Kidney capillary endothelial cell (primary cell): ENCODE measurements at regions not wholly inside any gene's neighbourhood (a gene's known extent, or its start where the extent isn't known, plus 50 kb on each side); places are given as distances from the start of the nearest gene placed in this dataset.

ENCODE experiments used
- DNase-seq: peaks from one replicate; pipeline ENCODE4 v3.0.0-alpha.2; 2018; ENCODE audit warnings: low spot score

- no peak for DNase-seq
These were observed 440.9 kb downstream of the ZEB2 start for GRCh38 chr2:144078802-144079724.

GRCh38 chr2:144078106-144078505 lies 441.8 kb downstream of the ZEB2 start:
- no peak for DNase-seq

GRCh38 chr2:144074450-144074849 lies 445.5 kb downstream of the ZEB2 start:
- DNase-seq = no peak

GRCh38 chr2:144071461-144071860 lies 448.5 kb downstream of the ZEB2 start:
- DNase-seq = no peak

GRCh38 chr2:144067506-144067905 lies 452.4 kb downstream of the ZEB2 start:
- DNase-seq = no peak

DNA sequence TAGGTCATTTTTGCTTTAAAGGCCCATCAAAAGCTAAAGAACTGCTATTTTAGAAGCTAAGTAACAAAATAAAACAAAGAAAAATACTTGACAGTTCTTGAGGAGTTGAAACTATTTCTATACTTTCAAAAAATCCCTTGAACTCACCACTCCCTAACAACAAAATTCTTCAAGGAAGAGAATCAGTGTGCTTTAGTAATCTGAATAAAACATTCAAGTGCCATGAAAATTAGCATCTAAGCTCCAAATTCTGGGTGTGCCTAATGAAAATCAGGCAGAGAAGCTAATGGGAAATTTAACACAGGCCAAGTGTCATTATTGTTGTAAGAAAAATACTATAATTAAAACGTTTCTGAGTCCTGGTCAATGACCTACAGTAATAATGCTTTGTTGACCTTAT lies 456.3 kb downstream of the ZEB2 start:
- no peak for DNase-seq

- no peak for DNase-seq
These were observed 465.0 kb downstream of the ZEB2 start for GRCh38 chr2:144054911-144055310.

DNA sequence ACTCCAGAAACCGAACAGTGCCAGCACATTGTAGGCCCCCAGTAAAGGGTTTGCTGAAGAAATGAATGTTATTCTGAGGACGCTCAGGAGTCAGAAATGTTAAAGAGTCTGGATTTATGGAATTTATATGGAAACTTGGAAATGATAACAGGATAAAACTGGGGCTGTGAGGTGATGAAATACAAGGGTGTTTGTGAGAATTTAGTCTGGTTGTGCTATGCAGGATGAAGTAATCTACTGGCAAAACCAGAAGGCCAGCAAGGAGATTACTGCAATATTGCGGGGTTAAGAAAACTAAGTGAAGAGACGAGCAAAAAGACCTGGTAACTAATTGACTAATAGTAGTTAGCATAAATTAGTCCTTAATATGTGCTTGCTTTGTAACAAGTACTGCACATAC lies 467.8 kb downstream of the ZEB2 start:
- DNase-seq = no peak

- no peak for DNase-seq
These were observed 470.8 kb downstream of the ZEB2 start for GRCh38 chr2:144049137-144049536.

DNA sequence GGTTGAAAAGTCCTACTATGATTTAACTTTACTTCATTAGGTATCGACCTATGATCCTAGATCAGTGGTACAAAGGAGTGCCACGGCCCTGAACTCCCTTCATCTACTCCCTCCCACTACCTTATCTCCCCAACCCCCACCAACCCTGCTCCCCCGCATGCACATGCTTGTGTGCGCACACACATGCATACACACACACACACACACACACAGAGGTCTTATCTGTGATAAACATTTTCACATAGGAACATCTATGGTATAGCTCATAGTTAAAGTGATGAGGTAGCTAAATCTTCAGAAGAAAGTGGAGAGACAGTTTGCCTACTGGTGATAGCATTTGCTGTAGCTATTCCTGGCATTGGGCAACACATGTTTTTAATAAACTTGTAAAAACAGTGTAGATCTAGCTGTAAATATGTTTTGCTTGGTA lies 471.3 kb downstream of the ZEB2 start:
- DNase-seq = no peak

- DNase-seq = no peak
These were observed 477.2 kb downstream of the ZEB2 start for GRCh38 chr2:144042751-144043150.

DNA sequence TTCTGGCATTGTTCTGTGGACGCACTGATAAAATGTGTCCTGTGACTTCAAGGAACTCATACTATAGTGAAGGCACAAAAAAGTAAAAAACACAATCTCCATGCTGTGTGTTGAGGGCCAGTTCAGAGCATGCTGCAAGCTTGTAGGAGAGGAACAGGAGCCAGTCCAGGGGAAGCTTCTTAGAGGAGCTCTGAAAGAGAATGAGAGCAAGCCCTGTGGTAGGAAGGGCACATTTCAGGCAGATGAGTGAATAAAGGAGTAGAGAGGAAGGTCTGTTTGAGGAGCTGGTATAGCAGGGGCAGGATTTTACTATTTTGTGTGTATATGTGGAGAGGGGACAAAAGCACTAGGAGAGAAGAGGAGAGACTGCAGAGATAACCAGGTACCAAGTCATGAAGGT lies 478.3 kb downstream of the ZEB2 start:
- no peak for DNase-seq

GRCh38 chr2:144040834-144041233 lies 479.1 kb downstream of the ZEB2 start:
- DNase-seq = no peak

GRCh38 chr2:144032566-144032965 lies 487.4 kb downstream of the ZEB2 start:
- DNase-seq = no peak

DNA sequence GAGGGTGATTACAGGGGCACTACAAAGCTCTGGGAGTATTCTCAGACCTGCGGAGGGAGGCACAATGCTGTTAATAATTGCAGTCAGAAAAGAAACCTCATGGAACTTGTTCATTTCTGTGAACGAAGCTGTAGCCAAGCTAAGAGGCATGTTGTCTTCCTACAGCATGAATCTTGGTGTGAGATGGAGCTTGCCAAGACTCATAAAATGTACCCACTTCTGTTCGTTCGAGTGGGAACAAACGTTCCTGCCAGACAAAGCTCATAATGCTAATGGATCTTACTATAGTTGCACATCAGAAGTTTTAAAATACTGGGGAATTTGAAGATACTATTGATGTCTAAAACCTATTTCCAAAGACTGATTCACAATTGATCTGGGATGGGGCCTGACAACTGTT lies 489.1 kb downstream of the ZEB2 start:
- no peak for DNase-seq

- no peak for DNase-seq
These were observed 492.3 kb downstream of the ZEB2 start for GRCh38 chr2:144027593-144027992.

- no peak for DNase-seq
These were observed 493.2 kb downstream of the ZEB2 start for GRCh38 chr2:144026753-144027152.

DNA sequence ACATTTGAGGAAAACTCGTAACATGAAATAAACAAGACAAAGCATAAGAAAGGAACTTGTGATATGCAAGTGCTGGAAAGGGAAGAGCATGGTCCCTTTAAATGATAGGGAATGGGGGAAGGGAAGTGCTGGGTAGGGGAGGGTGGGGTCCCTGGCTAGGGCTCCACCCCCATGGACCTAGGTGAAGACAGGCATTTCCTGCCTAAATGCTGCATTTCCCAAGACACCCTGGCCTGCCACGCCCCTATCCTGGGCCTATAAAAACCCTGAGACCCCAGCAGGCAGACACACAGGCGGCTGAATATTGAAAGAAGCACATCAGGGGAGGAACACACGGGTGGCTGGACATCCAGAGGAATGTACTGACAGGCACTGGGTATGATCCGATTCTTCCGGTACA lies 499.9 kb downstream of the ZEB2 start:
- no peak for DNase-seq

DNA sequence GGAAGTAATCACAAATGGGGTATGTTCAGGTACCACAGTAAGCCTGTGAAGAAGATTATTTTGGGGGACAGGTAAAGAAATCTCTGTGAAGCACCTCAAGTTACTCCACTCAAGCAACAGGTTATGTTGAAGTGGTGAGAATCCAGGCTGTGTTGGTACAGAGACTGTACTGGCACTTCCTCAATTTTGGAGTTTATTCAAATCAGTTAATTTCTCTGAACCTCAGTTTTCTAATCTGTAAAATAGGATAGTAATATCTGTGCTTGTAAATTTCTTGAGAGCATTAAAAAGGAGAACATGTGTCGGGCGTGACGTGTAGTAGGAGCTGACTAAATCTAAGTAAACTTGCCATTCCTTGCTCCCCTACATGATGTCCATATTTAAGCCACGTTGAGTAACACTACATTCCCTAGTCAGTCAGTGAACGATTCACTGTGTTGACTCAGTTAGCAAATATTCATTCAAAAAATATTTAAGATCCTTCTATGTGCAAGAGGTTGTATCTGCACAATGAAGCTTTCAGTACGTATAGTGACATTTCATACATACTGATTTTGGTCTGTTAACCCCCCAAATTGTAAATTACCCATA lies 504.2 kb downstream of the ZEB2 start:
- no peak for DNase-seq

- no peak for DNase-seq
These were observed 504.9 kb downstream of the ZEB2 start for GRCh38 chr2:144015036-144015435.

DNA sequence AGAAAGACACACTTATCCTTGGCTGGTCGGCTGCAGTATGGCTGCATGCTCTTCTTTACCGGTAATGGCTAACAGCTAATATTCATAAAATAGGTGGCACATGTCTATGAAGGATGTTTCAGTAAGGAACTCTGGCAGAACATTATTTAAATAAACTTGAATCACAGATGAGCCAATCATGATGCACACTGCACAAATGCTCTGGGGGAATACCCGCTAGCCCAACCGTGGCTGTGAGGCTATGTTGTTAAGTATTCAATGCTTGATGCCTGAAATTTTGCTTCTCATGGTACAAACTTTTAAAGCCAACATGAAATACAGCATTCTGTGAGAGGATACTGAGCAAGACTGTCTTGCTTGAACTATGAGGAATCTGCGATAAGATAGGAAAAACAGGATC lies 505.8 kb downstream of the ZEB2 start:
- DNase-seq = no peak

DNA sequence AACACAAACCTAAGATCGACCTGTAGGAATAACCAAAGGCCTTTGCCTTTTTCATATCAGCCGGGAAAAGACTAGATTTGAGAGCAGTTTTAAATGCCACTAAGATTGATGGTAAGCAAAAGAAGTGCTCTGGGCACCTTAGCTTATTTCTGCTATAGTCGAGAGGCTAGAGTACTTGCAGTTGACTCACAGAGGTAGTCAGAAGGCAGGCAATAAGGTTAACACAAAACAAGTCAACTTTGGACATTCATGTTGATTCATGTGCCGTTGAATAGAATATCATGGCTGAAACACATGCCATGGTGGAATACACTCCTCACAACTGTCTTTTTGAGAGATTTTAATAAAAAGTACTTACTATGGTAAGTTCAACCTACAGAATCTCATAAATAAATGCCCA lies 507.6 kb downstream of the ZEB2 start:
- DNase-seq = no peak

DNA sequence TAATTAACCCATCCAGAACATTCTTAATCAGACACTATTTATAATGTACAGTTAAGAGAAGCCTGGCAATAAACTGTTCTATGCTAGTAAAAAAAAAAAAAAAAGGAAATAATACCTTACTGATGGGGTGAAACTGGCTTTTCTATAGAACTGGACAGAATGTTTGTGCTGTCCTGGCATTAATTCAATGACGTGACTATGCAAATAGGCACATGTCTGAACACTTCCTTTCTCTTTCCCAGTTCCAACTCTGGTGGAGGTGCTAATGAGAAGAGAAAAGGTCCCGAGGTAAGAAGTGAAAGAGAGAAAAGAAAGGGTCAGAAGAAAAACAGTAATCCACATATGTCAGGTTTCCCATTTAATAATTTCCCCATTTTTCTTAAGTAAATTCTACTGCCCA lies 508.4 kb downstream of the ZEB2 start:
- DNase-seq = no peak

DNA sequence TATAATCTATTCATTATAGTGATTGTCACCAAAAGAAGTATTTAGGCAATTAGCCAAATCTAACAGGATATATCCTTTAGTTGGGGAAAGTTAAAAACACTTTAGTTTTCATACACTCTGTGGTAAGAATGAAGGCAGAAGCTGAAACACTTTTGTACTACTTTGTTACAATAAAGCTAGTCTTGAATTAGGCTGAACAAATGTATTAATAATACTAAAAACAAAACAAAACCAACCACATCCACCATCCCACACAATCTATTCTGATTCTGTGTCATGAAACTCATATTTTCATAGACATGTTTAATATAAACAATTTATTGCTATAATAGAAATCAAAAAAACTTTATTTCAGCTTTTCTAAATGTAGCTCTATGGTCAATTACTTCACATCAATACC lies 508.8 kb downstream of the ZEB2 start:
- no peak for DNase-seq
